ENCODE measurements at regions not wholly inside any gene's neighbourhood (a gene's known extent, or its start where the extent isn't known, plus 50 kb on each side); places are given as distances from the start of the nearest gene placed in this dataset.

DNA sequence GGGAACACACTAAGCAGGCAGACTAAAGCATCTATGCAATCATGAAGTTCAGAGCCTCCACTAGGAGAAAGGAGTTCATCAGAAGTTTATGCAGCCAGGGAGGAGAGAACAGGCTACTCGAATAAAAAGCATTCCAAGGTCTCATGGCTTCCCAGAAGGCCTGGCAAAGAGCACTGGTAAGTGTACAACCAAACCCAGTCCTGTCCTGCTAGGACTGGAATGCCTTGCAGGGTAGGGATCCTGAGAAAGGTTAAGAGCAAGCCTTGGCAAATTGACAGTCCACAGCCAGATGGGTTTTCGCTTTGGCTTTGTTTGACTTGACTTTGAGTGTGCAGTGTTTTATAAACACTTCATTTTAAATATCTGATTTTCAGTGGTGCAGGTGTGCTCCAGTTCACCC is 133.6 kb upstream of the ATP1B1 start:
- no peak for TF ChIP-seq POLR2A (IDR thresholded peaks at IDR 0.05; ENCODE audit: low read depth, low read length)
- TF ChIP-seq POU2F2 (IDR thresholded peaks at IDR 0.05; ENCODE audit: low read depth, low read length): no peak
